ENCODE measurements at regions not wholly inside any gene's neighbourhood (a gene's known extent, or its start where the extent isn't known, plus 50 kb on each side); places are given as distances from the start of the nearest gene placed in this dataset.

DNA sequence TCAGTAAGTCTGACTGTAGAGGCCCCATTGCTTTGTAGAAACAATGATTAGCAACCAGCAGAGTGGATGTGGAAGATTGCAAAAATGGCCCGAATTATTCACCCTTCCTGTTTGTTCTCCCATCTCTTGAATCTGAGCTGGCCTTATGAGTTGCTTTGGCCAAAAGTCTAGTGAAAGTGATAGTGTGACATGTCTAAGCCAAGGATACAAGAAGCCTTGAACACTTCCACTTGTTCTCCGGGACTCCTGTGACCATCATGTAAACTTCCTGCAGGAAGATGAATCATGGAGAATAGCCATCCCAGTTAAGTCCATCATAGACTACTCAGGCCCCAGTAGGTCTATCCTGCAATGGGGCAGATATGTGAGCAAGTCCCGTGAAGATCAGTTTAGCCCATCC, 252.0 kb upstream of the JAG1 start:
- peak overlapping the region; percentile 94 for H3K27ac ChIP-seq (ENCODE audit: poor library complexity, severe bottlenecking)
- no peaks in the 10 kb centered on the region for H3K36me3 ChIP-seq (ENCODE audit: low read depth)
- DNase-seq (ENCODE audit: low spot score), result no peak
- no peaks in the 10 kb centered on the region for H3K27me3 ChIP-seq (ENCODE audit: insufficient read depth, poor library complexity, severe bottlenecking)
- TF ChIP-seq, protein P1, sequence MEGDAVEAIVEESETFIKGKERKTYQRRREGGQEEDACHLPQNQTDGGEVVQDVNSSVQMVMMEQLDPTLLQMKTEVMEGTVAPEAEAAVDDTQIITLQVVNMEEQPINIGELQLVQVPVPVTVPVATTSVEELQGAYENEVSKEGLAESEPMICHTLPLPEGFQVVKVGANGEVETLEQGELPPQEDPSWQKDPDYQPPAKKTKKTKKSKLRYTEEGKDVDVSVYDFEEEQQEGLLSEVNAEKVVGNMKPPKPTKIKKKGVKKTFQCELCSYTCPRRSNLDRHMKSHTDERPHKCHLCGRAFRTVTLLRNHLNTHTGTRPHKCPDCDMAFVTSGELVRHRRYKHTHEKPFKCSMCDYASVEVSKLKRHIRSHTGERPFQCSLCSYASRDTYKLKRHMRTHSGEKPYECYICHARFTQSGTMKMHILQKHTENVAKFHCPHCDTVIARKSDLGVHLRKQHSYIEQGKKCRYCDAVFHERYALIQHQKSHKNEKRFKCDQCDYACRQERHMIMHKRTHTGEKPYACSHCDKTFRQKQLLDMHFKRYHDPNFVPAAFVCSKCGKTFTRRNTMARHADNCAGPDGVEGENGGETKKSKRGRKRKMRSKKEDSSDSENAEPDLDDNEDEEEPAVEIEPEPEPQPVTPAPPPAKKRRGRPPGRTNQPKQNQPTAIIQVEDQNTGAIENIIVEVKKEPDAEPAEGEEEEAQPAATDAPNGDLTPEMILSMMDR (IDR thresholded peaks at IDR 0.05; ENCODE audit: poor library complexity, severe bottlenecking), result no peak
- no peak for ATAC-seq (ENCODE audit: low read depth)
- H3K9me3 ChIP-seq (ENCODE audit: severe bottlenecking), result no peaks in the 10 kb centered on the region
- H3K4me3 ChIP-seq (ENCODE audit: severe bottlenecking), result no peak overlapping the region
- H3K4me1 ChIP-seq (ENCODE audit: insufficient read depth, poor library complexity, severe bottlenecking), result peaks cover 49% of the 10 kb centered on the region

DNA sequence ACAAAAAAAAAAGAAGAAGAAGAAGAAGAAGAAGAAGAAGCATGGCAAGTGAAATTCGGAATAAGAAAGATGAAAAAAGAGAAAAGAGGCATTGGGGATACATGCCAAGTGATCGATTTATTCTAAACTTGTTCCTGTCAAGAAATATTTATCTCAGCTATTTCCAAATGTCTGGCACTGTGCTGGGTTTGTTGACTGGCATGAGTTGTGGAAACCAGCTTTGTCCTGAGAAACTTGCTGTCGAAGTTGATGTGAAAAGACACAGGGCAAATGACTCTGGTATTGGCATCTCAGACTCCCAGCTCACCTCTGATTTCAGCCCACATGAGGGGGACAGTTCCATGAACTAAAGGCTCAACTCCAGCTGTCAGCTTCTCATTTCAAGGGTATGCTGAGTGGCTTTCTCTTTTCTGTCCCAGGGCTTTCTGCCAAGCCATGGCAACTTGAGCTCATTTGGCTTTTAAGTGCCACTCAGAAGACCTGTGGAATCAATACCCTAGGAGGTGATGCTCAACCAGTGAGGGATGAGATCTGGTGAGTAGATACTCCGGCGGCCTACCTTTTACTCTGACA, 253.3 kb upstream of the JAG1 start:
- H3K4me1 ChIP-seq (ENCODE audit: insufficient read depth, poor library complexity, severe bottlenecking), result peaks cover 36% of the 10 kb centered on the region
- H3K27me3 ChIP-seq (ENCODE audit: insufficient read depth, poor library complexity, severe bottlenecking), result no peaks in the 10 kb centered on the region
- H3K27ac ChIP-seq (ENCODE audit: poor library complexity, severe bottlenecking), result no peak overlapping the region
- TF ChIP-seq, protein P1 (IDR thresholded peaks at IDR 0.05; ENCODE audit: poor library complexity, severe bottlenecking), result no peak
- ATAC-seq (ENCODE audit: low read depth) (no peak), DNase-seq (ENCODE audit: low spot score) (no peak)
- H3K9me3 ChIP-seq (ENCODE audit: severe bottlenecking), result no peaks in the 10 kb centered on the region
- H3K4me3 ChIP-seq (ENCODE audit: severe bottlenecking), result no peak overlapping the region
- H3K36me3 ChIP-seq (ENCODE audit: low read depth), result no peaks in the 10 kb centered on the region

DNA sequence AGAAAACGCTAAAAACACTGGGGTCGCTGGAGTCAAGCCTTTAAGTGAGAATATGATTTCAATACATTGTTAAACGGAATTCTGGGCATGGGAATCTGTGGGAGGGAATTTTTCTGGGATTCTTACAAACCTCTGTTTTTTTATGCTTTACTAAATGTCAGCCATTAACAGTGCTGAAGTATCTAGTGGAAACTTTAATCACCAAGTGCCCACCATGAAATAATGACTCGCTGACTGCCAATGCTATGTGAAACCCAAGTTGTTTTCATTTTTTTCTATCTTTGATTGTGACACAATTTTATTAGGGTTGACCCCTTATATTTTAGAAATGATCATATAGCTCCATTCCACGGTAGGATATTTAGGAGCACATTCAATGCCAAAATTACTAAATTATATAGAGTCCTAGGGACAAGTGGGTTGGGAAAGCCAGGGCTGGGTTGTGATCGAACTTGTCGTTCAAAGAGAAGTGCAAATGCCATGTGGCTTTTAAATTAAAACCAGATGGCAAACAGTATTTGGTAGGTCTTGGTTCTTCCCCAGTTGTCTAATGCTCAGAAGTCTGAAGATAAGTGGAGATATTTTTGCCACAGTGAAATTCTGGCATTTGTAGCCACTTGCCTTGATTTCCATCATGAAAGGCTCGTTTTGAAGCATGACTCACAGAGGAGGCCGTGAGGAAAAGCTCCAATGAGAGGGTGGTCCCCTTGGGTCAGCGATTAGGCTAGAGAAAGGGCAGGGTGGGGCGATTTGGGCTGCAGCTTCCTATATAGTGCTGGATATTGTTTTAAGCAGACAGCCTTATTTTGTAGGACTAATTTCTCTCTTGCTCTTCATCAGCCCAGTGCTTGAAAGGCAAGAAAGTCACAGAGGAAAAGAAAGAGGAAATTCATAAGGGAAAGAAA, 254.4 kb upstream of the JAG1 start:
- no peak for ATAC-seq (ENCODE audit: low read depth)
- Histone ChIP-seq H3K27ac (ENCODE audit: poor library complexity, severe bottlenecking) (no peak overlapping the region), H3K4me3 (ENCODE audit: severe bottlenecking) (no peak overlapping the region), H3K4me1 (ENCODE audit: insufficient read depth, poor library complexity, severe bottlenecking) (peaks cover 26% of the 10 kb centered on the region), H3K9me3 (ENCODE audit: severe bottlenecking) (no peaks in the 10 kb centered on the region), H3K36me3 (ENCODE audit: low read depth) (no peaks in the 10 kb centered on the region), H3K27me3 (ENCODE audit: insufficient read depth, poor library complexity, severe bottlenecking) (no peaks in the 10 kb centered on the region)
- DNase-seq (ENCODE audit: low spot score), result no peak
- TF ChIP-seq, protein P1 (IDR thresholded peaks at IDR 0.05; ENCODE audit: poor library complexity, severe bottlenecking), result no peak

DNA sequence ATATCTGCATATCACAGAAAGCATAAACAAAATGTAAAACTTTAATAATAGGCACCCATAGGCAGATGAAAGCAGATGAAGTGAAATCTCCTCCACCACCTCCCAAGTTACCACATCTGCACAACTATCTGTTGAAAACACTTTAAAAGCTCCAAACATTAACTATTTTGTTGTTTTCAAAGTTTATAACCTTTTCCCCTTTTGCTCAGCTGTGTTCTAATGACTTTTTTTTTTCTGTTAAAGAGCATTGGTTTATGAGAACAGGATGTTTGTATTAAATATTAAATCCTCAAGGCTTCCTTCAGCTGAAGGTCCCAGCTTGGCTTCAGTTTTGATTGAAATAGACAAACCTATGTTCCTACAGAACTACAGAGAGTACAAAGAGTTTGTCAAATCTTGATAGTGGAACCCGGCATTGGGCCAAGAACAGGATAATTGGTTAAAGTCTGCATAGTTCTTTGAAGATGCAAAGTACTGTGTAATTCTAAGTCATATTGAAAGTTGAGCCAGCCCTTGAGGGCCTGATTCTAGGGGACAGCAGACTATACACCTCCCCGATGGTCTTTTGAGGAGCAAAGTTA, 255.1 kb upstream of the JAG1 start:
- Histone ChIP-seq H3K9me3 (ENCODE audit: severe bottlenecking) (no peaks in the 10 kb centered on the region), H3K4me1 (ENCODE audit: insufficient read depth, poor library complexity, severe bottlenecking) (peaks cover 19% of the 10 kb centered on the region), H3K36me3 (ENCODE audit: low read depth) (no peaks in the 10 kb centered on the region), H3K27me3 (ENCODE audit: insufficient read depth, poor library complexity, severe bottlenecking) (no peaks in the 10 kb centered on the region), H3K4me3 (ENCODE audit: severe bottlenecking) (no peak overlapping the region), H3K27ac (ENCODE audit: poor library complexity, severe bottlenecking) (no peak overlapping the region)
- DNase-seq (ENCODE audit: low spot score), result no peak
- TF ChIP-seq, protein P1 (IDR thresholded peaks at IDR 0.05; ENCODE audit: poor library complexity, severe bottlenecking), result no peak
- no peak for ATAC-seq (ENCODE audit: low read depth)

Data from RWPE2 (cell line).